ENCODE measurements at regions not wholly inside any gene's neighbourhood (a gene's known extent, or its start where the extent isn't known, plus 50 kb on each side); places are given as distances from the start of the nearest gene placed in this dataset.

- no peak for TF ChIP-seq POLR2A (IDR thresholded peaks at IDR 0.05)
- TF ChIP-seq CTCF (IDR thresholded peaks at IDR 0.05): no peak
- TF ChIP-seq POLR2AphosphoS5 (IDR thresholded peaks at IDR 0.05; ENCODE audit: insufficient read depth in 1 of 2, low read depth in 1 of 2): no peak
- H3K4me3 ChIP-seq: no peak overlapping the region
- no peaks in the 10 kb centered on the region for H3K36me3 ChIP-seq
- DNase-seq (ENCODE audit: extremely low spot score in 2 of 2): no peak
- intact Hi-C loops (cut with DNase I): no loop called here
- H3K4me1 ChIP-seq: no peaks in the 10 kb centered on the region
- H3K9me3 ChIP-seq: no peaks in the 10 kb centered on the region
- no peaks in the 10 kb centered on the region for H3K27me3 ChIP-seq
- H3K27ac ChIP-seq: no peak overlapping the region
These were observed 560.4 kb downstream of the NUP35 start for GRCh38 chr2:183684686-183685085.

- Histone ChIP-seq H3K4me3 (no peak overlapping the region), H3K36me3 (no peaks in the 10 kb centered on the region), H3K27ac (no peak overlapping the region), H3K4me1 (no peaks in the 10 kb centered on the region), H3K27me3 (no peaks in the 10 kb centered on the region), H3K9me3 (no peaks in the 10 kb centered on the region)
- intact Hi-C loops (cut with DNase I): no loop called here
- DNase-seq (ENCODE audit: extremely low spot score in 2 of 2): no peak
- no peak for TF ChIP-seq POLR2A (IDR thresholded peaks at IDR 0.05)
- TF ChIP-seq CTCF (IDR thresholded peaks at IDR 0.05): no peak
- TF ChIP-seq POLR2AphosphoS5 (IDR thresholded peaks at IDR 0.05; ENCODE audit: insufficient read depth in 1 of 2, low read depth in 1 of 2): no peak
These were observed 571.8 kb downstream of the NUP35 start for GRCh38 chr2:183696028-183696427.

GRCh38 chr2:183709829-183710228 is 585.6 kb downstream of the NUP35 start:
- TF ChIP-seq CTCF (IDR thresholded peaks at IDR 0.05): no peak
- no peak for TF ChIP-seq POLR2AphosphoS5 (IDR thresholded peaks at IDR 0.05; ENCODE audit: insufficient read depth in 1 of 2, low read depth in 1 of 2)
- no peak for TF ChIP-seq POLR2A (IDR thresholded peaks at IDR 0.05)
- Histone ChIP-seq H3K36me3 (no peaks in the 10 kb centered on the region), H3K4me1 (no peaks in the 10 kb centered on the region), H3K9me3 (no peaks in the 10 kb centered on the region), H3K4me3 (no peak overlapping the region), H3K27me3 (no peaks in the 10 kb centered on the region), H3K27ac (no peak overlapping the region)
- DNase-seq (ENCODE audit: extremely low spot score in 2 of 2): no peak
- intact Hi-C loops (cut with DNase I): no loop called here

GRCh38 chr2:183718246-183718645 is 594.0 kb downstream of the NUP35 start:
- intact Hi-C loops (cut with DNase I): no loop called here
- TF ChIP-seq POLR2A (IDR thresholded peaks at IDR 0.05): no peak
- TF ChIP-seq POLR2AphosphoS5 (IDR thresholded peaks at IDR 0.05; ENCODE audit: insufficient read depth in 1 of 2, low read depth in 1 of 2): no peak
- no peak for TF ChIP-seq CTCF (IDR thresholded peaks at IDR 0.05)
- Histone ChIP-seq H3K9me3 (no peaks in the 10 kb centered on the region), H3K27ac (no peak overlapping the region), H3K4me1 (no peaks in the 10 kb centered on the region), H3K27me3 (no peaks in the 10 kb centered on the region), H3K36me3 (no peaks in the 10 kb centered on the region), H3K4me3 (no peak overlapping the region)
- DNase-seq (ENCODE audit: extremely low spot score in 2 of 2): no peak

- no peak overlapping the region for H3K27ac ChIP-seq
- no peaks in the 10 kb centered on the region for H3K36me3 ChIP-seq
- no peaks in the 10 kb centered on the region for H3K9me3 ChIP-seq
- TF ChIP-seq POLR2A (IDR thresholded peaks at IDR 0.05) (no peak), POLR2AphosphoS5 (IDR thresholded peaks at IDR 0.05; ENCODE audit: insufficient read depth in 1 of 2, low read depth in 1 of 2) (no peak), CTCF (IDR thresholded peaks at IDR 0.05) (no peak)
- no peak for DNase-seq (ENCODE audit: extremely low spot score in 2 of 2)
- no peaks in the 10 kb centered on the region for H3K27me3 ChIP-seq
- intact Hi-C loops (cut with DNase I): no loop called here
- H3K4me3 ChIP-seq: no peak overlapping the region
- no peaks in the 10 kb centered on the region for H3K4me1 ChIP-seq
These were observed 599.0 kb downstream of the NUP35 start for GRCh38 chr2:183723278-183723677.

Data from vagina (tissue), 2 donors.